GM23338 (cell line): ENCODE measurements at regions not wholly inside any gene's neighbourhood (a gene's known extent, or its start where the extent isn't known, plus 50 kb on each side); places are given as distances from the start of the nearest gene placed in this dataset.

Experiments
- ATAC-seq: fragments of 200-7000 bp; cut with Tn5 transposase; 3 replicates; pipeline ENCODE4 v1.9.1; 2020
- DNase-seq: peaks from one replicate; pipeline ENCODE4 v3.0.0-alpha.2; 2015; ENCODE audit warnings: low spot score
- H2AFZ ChIP-seq: fragments of 200-600 bp; sonication (generic); 2 replicates; pipeline ENCODE4 v1.8.0; 2016; ENCODE audit warnings: antibody characterized with exemption, mild to moderate bottlenecking, moderate library complexity
- H3F3A ChIP-seq: fragments of 200-600 bp; sonication (generic); replicated peaks from 2 replicates; pipeline ENCODE4 v1.8.0; 2017; ENCODE audit warnings: antibody characterized with exemption, mixed run types, low read depth
- H3K27ac ChIP-seq: fragments of 200-600 bp; sonication (generic); 2 replicates; pipeline ENCODE4 v1.6.1; 2016; ENCODE audit warnings: low read depth
- H3K27me3 ChIP-seq: fragments of 200-600 bp; sonication (generic); 2 replicates; pipeline ENCODE4 v1.8.0; 2016; ENCODE audit warnings: mild to moderate bottlenecking, mixed run types, moderate library complexity; ENCODE audit not compliant: insufficient read depth
- H3K36me3 ChIP-seq: fragments of 200-600 bp; sonication (generic); 2 replicates; pipeline ENCODE4 v1.8.0; 2016; ENCODE audit warnings: mild to moderate bottlenecking; ENCODE audit not compliant: insufficient read depth
- H3K4me1 ChIP-seq: fragments of 200-600 bp; sonication (generic); 2 replicates; pipeline ENCODE4 v1.8.0; 2016; ENCODE audit warnings: mild to moderate bottlenecking, moderate library complexity; ENCODE audit not compliant: insufficient read depth
- H3K4me2 ChIP-seq: fragments of 200-600 bp; sonication (generic); 2 replicates; pipeline ENCODE4 v1.7.1; 2017; ENCODE audit warnings: mixed run types
- H3K4me3 ChIP-seq: fragments of 200-600 bp; sonication (generic); 2 replicates; pipeline ENCODE4 v1.6.1; 2016; ENCODE audit warnings: mixed run types
- H3K79me2 ChIP-seq: fragments of 200-600 bp; sonication (generic); replicated peaks from 2 replicates; pipeline ENCODE4 v1.8.0; 2017; ENCODE audit warnings: mild to moderate bottlenecking; ENCODE audit not compliant: insufficient read depth
- H3K9me2 ChIP-seq: fragments of 200-600 bp; sonication (generic); 2 replicates; pipeline ENCODE4 v1.8.0; 2017; ENCODE audit not compliant: insufficient read depth
- H4K20me1 ChIP-seq: fragments of 200-600 bp; sonication (generic); replicated peaks from 2 replicates; pipeline ENCODE4 v1.8.0; 2017; ENCODE audit warnings: mild to moderate bottlenecking; ENCODE audit not compliant: insufficient read depth
- H3K27ac Mint-ChIP-seq: 2 replicates; pipeline ENCODE4 v1.8.0; 2020; ENCODE audit warnings: inconsistent platforms, mild to moderate bottlenecking, moderate library complexity, mixed read lengths
- H3K27me3 Mint-ChIP-seq: 3 replicates; pipeline ENCODE4 v1.8.0; 2022; ENCODE audit warnings: low read depth, mild to moderate bottlenecking, moderate library complexity, mixed read lengths, inconsistent platforms; ENCODE audit not compliant: insufficient read depth, poor library complexity
- H3K36me3 Mint-ChIP-seq: 3 replicates; pipeline ENCODE4 v1.8.0; 2021; ENCODE audit warnings: low read depth, mild to moderate bottlenecking, inconsistent platforms, moderate library complexity, mixed read lengths
- H3K4me1 Mint-ChIP-seq: 3 replicates; pipeline ENCODE4 v1.8.0; 2020; ENCODE audit warnings: mild to moderate bottlenecking, inconsistent platforms, mixed read lengths
- H3K4me3 Mint-ChIP-seq: 3 replicates; pipeline ENCODE4 v1.8.0; 2021; ENCODE audit warnings: moderate library complexity, mild to moderate bottlenecking, inconsistent platforms, mixed read lengths
- H3K9me3 Mint-ChIP-seq: 3 replicates; pipeline ENCODE4 v1.8.0; 2020; ENCODE audit warnings: moderate library complexity, mild to moderate bottlenecking, inconsistent platforms, mixed read lengths
- CREB1 ChIP-seq: fragments of 250-450 bp; sonication (Bioruptor Pico); IDR thresholded peaks from 2 replicates; pipeline ENCODE4 v1.5.0; 2020; ENCODE audit warnings: low read depth, mild to moderate bottlenecking, moderate library complexity
- EZH2 ChIP-seq: fragments of 200-600 bp; sonication (generic); IDR thresholded peaks from one replicate; pipeline ENCODE4 v1.8.0; 2017; ENCODE audit warnings: antibody characterized with exemption, mild to moderate bottlenecking, low read depth; ENCODE audit not compliant: unreplicated experiment
- EZH2phosphoT487 ChIP-seq: fragments of 200-600 bp; sonication (generic); IDR thresholded peaks from one replicate; pipeline ENCODE4 v1.8.1; 2018; ENCODE audit warnings: antibody characterized with exemption; ENCODE audit not compliant: unreplicated experiment
- JUNB ChIP-seq: IDR thresholded peaks from one replicate; pipeline ENCODE4 v1.6.1; 2016; ENCODE audit warnings: antibody characterized with exemption; ENCODE audit not compliant: unreplicated experiment
- NANOG ChIP-seq: IDR thresholded peaks from 2 replicates; pipeline ENCODE4 v1.6.1; 2016; ENCODE audit warnings: antibody characterized with exemption, borderline replicate concordance
- POLR2AphosphoS5 ChIP-seq: IDR thresholded peaks from 2 replicates; pipeline ENCODE4 v1.6.1; 2016; ENCODE audit warnings: antibody characterized with exemption, low read depth
- STAT1 ChIP-seq: IDR thresholded peaks from one replicate; pipeline ENCODE4 v1.6.1; 2016; ENCODE audit warnings: antibody characterized with exemption; ENCODE audit not compliant: unreplicated experiment
- ZNF114 ChIP-seq: fragments of 250-450 bp; sonication (Bioruptor Pico); IDR thresholded peaks from 2 replicates; pipeline ENCODE4 v1.5.0; 2020; ENCODE audit warnings: mild to moderate bottlenecking, moderate library complexity
- ZNF331 ChIP-seq: fragments of 250-450 bp; sonication (Bioruptor Pico); IDR thresholded peaks from 2 replicates; pipeline ENCODE4 v1.5.0; 2020; ENCODE audit warnings: low read depth, mild to moderate bottlenecking, moderate library complexity
- TF ChIP-seq, protein P1 (sequence below): IDR thresholded peaks from 2 replicates; pipeline ENCODE4 v1.6.1; 2016; ENCODE audit warnings: antibody characterized with exemption
- TF ChIP-seq, protein P2 (sequence below): fragments of 250-450 bp; sonication (Bioruptor Pico); IDR thresholded peaks from 2 replicates; pipeline ENCODE4 v1.5.0; 2020; ENCODE audit warnings: mild to moderate bottlenecking, moderate library complexity
- TF ChIP-seq, protein P3 (sequence below), 2 experiments: fragments of 200-600 bp in 1 of 2; sonication (generic) in 1 of 2; conservative IDR thresholded peaks; 2 replicates each; pipeline versions ENCODE4 v1.5.1 to v1.6.1; 2016 to 2017; ENCODE audit warnings: antibody characterized with exemption in 2 of 2, low read depth in 2 of 2, mild to moderate bottlenecking in 2 of 2, moderate library complexity in 1 of 2

DNA sequence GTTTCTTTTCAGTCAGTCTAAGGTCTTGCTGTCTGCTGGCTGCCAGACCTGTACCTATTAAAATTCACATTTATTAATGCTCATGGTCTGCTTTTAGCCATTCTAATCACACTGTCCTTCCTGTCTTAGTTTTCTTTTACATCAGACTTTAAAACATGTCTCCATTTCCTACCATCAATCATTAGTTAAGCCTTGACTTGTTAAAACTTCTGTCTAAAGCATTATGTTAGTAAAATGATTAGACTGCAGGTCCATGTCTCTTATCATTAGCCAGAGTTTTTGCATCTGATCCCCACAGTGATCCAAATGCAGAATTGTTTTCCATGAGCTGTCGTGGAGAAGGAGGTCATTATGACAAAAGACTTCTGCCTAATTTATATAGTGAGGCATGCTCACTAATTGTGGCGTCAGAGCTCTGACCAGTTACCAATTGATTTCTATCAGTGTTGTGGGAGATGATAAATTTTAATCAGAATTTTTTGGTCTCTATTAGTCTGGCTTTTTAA is 226.5 kb downstream of the DKK1 start (continued):
- TF ChIP-seq, protein P1, sequence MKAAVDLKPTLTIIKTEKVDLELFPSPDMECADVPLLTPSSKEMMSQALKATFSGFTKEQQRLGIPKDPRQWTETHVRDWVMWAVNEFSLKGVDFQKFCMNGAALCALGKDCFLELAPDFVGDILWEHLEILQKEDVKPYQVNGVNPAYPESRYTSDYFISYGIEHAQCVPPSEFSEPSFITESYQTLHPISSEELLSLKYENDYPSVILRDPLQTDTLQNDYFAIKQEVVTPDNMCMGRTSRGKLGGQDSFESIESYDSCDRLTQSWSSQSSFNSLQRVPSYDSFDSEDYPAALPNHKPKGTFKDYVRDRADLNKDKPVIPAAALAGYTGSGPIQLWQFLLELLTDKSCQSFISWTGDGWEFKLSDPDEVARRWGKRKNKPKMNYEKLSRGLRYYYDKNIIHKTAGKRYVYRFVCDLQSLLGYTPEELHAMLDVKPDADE, result no peak
- TF ChIP-seq EZH2phosphoT487 (no peak), NANOG (no peak), EZH2 (no peak), ZNF114 (CRISPR knock-in tag) (no peak)

DNA sequence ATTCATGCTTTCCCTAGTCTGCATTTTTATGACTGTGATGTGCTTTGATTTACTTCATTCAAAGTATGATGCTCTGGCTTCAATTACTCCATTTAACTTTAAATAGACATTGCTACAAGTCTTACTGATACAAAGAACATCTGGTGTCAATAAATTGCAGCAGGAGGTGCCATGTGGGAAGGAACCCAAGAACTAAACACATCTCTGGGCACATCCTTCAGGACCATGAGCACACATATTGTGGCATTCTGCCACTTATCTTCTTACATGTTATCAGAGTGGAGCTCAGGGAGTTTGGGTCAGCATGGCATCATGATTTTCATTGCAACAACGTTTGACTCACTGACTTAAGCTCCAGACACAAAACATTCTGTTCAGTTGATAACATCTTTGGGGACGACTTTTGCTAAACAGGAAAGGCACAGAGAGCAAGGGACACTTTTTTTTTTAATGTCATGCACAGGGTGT is 227.0 kb downstream of the DKK1 start:
- Mint-ChIP-seq H3K36me3 (no peaks in the 10 kb centered on the region), H3K27ac (no peak overlapping the region), H3K4me3 (no peak overlapping the region), H3K4me1 (no peaks in the 10 kb centered on the region), H3K9me3 (no peaks in the 10 kb centered on the region), H3K27me3 (no peaks in the 10 kb centered on the region)
- Histone ChIP-seq H3K4me1 (no peaks in the 10 kb centered on the region), H3K79me2 (no peaks in the 10 kb centered on the region), H3F3A (no peaks in the 10 kb centered on the region), H3K4me2 (no peak overlapping the region), H3K27ac (no peak overlapping the region), H3K9me2 (no peaks in the 10 kb centered on the region; the same call in 1 of the 2 replicates), H2AFZ (no peak overlapping the region), H3K36me3 (no peaks in the 10 kb centered on the region), H3K27me3 (no peaks in the 10 kb centered on the region), H4K20me1 (no peaks in the 10 kb centered on the region), H3K4me3 (no peak overlapping the region)
- ATAC-seq, result no peak
- DNase-seq, result no peak
- TF ChIP-seq ZNF331 (no peak), CREB1 (no peak), EZH2phosphoT487 (no peak), POLR2AphosphoS5 (no peak), NANOG (no peak), STAT1 (no peak), JUNB (no peak), ZNF114 (CRISPR knock-in tag) (no peak)
- TF ChIP-seq, protein P2, sequence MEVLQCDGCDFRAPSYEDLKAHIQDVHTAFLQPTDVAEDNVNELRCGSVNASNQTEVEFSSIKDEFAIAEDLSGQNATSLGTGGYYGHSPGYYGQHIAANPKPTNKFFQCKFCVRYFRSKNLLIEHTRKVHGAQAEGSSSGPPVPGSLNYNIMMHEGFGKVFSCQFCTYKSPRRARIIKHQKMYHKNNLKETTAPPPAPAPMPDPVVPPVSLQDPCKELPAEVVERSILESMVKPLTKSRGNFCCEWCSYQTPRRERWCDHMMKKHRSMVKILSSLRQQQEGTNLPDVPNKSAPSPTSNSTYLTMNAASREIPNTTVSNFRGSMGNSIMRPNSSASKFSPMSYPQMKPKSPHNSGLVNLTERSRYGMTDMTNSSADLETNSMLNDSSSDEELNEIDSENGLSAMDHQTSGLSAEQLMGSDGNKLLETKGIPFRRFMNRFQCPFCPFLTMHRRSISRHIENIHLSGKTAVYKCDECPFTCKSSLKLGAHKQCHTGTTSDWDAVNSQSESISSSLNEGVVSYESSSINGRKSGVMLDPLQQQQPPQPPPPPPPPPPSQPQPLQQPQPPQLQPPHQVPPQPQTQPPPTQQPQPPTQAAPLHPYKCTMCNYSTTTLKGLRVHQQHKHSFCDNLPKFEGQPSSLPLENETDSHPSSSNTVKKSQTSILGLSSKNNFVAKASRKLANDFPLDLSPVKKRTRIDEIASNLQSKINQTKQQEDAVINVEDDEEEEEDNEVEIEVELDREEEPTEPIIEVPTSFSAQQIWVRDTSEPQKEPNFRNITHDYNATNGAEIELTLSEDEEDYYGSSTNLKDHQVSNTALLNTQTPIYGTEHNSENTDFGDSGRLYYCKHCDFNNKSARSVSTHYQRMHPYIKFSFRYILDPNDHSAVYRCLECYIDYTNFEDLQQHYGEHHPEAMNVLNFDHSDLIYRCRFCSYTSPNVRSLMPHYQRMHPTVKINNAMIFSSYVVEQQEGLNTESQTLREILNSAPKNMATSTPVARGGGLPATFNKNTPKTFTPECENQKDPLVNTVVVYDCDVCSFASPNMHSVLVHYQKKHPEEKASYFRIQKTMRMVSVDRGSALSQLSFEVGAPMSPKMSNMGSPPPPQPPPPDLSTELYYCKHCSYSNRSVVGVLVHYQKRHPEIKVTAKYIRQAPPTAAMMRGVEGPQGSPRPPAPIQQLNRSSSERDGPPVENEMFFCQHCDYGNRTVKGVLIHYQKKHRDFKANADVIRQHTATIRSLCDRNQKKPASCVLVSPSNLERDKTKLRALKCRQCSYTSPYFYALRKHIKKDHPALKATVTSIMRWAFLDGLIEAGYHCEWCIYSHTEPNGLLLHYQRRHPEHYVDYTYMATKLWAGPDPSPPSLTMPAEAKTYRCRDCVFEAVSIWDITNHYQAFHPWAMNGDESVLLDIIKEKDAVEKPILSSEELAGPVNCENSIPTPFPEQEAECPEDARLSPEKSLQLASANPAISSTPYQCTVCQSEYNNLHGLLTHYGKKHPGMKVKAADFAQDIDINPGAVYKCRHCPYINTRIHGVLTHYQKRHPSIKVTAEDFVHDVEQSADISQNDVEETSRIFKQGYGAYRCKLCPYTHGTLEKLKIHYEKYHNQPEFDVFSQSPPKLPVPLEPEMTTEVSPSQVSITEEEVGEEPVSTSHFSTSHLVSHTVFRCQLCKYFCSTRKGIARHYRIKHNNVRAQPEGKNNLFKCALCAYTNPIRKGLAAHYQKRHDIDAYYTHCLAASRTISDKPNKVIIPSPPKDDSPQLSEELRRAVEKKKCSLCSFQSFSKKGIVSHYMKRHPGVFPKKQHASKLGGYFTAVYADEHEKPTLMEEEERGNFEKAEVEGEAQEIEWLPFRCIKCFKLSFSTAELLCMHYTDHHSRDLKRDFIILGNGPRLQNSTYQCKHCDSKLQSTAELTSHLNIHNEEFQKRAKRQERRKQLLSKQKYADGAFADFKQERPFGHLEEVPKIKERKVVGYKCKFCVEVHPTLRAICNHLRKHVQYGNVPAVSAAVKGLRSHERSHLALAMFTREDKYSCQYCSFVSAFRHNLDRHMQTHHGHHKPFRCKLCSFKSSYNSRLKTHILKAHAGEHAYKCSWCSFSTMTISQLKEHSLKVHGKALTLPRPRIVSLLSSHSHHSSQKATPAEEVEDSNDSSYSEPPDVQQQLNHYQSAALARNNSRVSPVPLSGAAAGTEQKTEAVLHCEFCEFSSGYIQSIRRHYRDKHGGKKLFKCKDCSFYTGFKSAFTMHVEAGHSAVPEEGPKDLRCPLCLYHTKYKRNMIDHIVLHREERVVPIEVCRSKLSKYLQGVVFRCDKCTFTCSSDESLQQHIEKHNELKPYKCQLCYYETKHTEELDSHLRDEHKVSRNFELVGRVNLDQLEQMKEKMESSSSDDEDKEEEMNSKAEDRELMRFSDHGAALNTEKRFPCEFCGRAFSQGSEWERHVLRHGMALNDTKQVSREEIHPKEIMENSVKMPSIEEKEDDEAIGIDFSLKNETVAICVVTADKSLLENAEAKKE (CRISPR knock-in tag), result no peak
- TF ChIP-seq, protein P3, sequence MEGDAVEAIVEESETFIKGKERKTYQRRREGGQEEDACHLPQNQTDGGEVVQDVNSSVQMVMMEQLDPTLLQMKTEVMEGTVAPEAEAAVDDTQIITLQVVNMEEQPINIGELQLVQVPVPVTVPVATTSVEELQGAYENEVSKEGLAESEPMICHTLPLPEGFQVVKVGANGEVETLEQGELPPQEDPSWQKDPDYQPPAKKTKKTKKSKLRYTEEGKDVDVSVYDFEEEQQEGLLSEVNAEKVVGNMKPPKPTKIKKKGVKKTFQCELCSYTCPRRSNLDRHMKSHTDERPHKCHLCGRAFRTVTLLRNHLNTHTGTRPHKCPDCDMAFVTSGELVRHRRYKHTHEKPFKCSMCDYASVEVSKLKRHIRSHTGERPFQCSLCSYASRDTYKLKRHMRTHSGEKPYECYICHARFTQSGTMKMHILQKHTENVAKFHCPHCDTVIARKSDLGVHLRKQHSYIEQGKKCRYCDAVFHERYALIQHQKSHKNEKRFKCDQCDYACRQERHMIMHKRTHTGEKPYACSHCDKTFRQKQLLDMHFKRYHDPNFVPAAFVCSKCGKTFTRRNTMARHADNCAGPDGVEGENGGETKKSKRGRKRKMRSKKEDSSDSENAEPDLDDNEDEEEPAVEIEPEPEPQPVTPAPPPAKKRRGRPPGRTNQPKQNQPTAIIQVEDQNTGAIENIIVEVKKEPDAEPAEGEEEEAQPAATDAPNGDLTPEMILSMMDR (conservative IDR thresholded peaks at IDR 0.05; ENCODE audit: low read depth in 2 of 2), result no peak
- TF ChIP-seq, protein P1, result no peak
